Activated CD8-positive, alpha-beta memory T cell treated with anti-CD3 and anti-CD28 coated beads, Interleukin-2, amount 10 ng/mL, durations not matched to agents 7 days and 5 days (primary cell): ENCODE measurements at regions not wholly inside any gene's neighbourhood (a gene's known extent, or its start where the extent isn't known, plus 50 kb on each side); places are given as distances from the start of the nearest gene placed in this dataset.

ENCODE experiments used
- ATAC-seq: fragments of 150-1000 bp; cut with Tn5 transposase; one replicate; pipeline ENCODE4 v1.10.0; 2021; ENCODE audit warnings: moderate library complexity
- CTCF ChIA-PET: fragments of 350-600 bp; sonication (Branson Sonifier 250); formaldehyde crosslinking; loops from one replicate; lab custom pipeline; 2021; ENCODE audit warnings: antibody characterized with exemption; lab: Charles Lee
- DNase-seq: peaks from one replicate; pipeline ENCODE4 v3.0.0-alpha.2; 2020
- H3K27ac Mint-ChIP-seq: one replicate; pipeline ENCODE4 v1.8.0; 2021; ENCODE audit warnings: mild to moderate bottlenecking, mixed read lengths
- H3K27me3 Mint-ChIP-seq: one replicate; pipeline ENCODE4 v1.8.0; 2021; ENCODE audit warnings: mixed read lengths
- H3K36me3 Mint-ChIP-seq: one replicate; pipeline ENCODE4 v1.8.0; 2021; ENCODE audit warnings: mild to moderate bottlenecking, mixed read lengths
- H3K4me1 Mint-ChIP-seq: one replicate; pipeline ENCODE4 v1.8.0; 2021; ENCODE audit warnings: mixed read lengths
- H3K4me3 Mint-ChIP-seq: one replicate; pipeline ENCODE4 v1.8.0; 2021; ENCODE audit warnings: mild to moderate bottlenecking, moderate library complexity, mixed read lengths
- H3K9me3 Mint-ChIP-seq: one replicate; pipeline ENCODE4 v1.8.0; 2022; ENCODE audit warnings: low read depth, mixed read lengths

- no peaks in the 10 kb centered on the region for H3K4me1 Mint-ChIP-seq
- no peaks in the 10 kb centered on the region for H3K36me3 Mint-ChIP-seq
- no peak for DNase-seq
- no peaks in the 10 kb centered on the region for H3K9me3 Mint-ChIP-seq
- H3K27ac Mint-ChIP-seq = no peak overlapping the region
- no peak for ATAC-seq
- no peaks in the 10 kb centered on the region for H3K27me3 Mint-ChIP-seq
- CTCF ChIA-PET = no interaction called here
- no peak overlapping the region for H3K4me3 Mint-ChIP-seq
These were observed 52.0 kb downstream of the LRATD1 start for GRCh38 chr2:14684516-14684915.

- H3K4me3 Mint-ChIP-seq = no peak overlapping the region
- CTCF ChIA-PET = interaction anchor here (0.8 kb wide), 1 partner anchor 15 kb away, joined by 3 read pairs; no protein-coding TSS in a partner anchor
- no peak for DNase-seq
- H3K27me3 Mint-ChIP-seq = no peaks in the 10 kb centered on the region
- H3K9me3 Mint-ChIP-seq = peaks cover 2% of the 10 kb centered on the region
- H3K36me3 Mint-ChIP-seq = no peaks in the 10 kb centered on the region
- H3K4me1 Mint-ChIP-seq = no peaks in the 10 kb centered on the region
- H3K27ac Mint-ChIP-seq = no peak overlapping the region
- ATAC-seq = no peak
These were observed 58.4 kb downstream of the LRATD1 start for GRCh38 chr2:14690926-14691325.

- Mint-ChIP-seq H3K36me3 (no peaks in the 10 kb centered on the region), H3K27me3 (no peaks in the 10 kb centered on the region), H3K4me3 (no peak overlapping the region), H3K4me1 (no peaks in the 10 kb centered on the region), H3K9me3 (peaks cover 2% of the 10 kb centered on the region), H3K27ac (no peak overlapping the region)
- ATAC-seq (no peak), DNase-seq (no peak)
- CTCF ChIA-PET = no interaction called here
These were observed 61.4 kb downstream of the LRATD1 start for GRCh38 chr2:14693874-14694273.

- DNase-seq (no peak), ATAC-seq (no peak)
- Mint-ChIP-seq H3K4me1 (no peaks in the 10 kb centered on the region), H3K36me3 (no peaks in the 10 kb centered on the region), H3K27me3 (no peaks in the 10 kb centered on the region), H3K27ac (no peak overlapping the region), H3K4me3 (no peak overlapping the region), H3K9me3 (peaks cover 2% of the 10 kb centered on the region)
- CTCF ChIA-PET = no interaction called here
These were observed 68.2 kb downstream of the LRATD1 start for GRCh38 chr2:14700753-14701152.

- Mint-ChIP-seq H3K36me3 (no peaks in the 10 kb centered on the region), H3K4me3 (no peak overlapping the region), H3K27ac (no peak overlapping the region), H3K27me3 (no peaks in the 10 kb centered on the region), H3K9me3 (peaks cover 2% of the 10 kb centered on the region), H3K4me1 (no peaks in the 10 kb centered on the region)
- no peak for DNase-seq
- CTCF ChIA-PET = no interaction called here
- no peak for ATAC-seq
These were observed 69.7 kb downstream of the LRATD1 start for GRCh38 chr2:14702258-14702657.

GRCh38 chr2:14706201-14706600 lies 73.7 kb downstream of the LRATD1 start:
- no peaks in the 10 kb centered on the region for H3K4me1 Mint-ChIP-seq
- no peak overlapping the region for H3K27ac Mint-ChIP-seq
- ATAC-seq = no peak
- DNase-seq = no peak
- H3K9me3 Mint-ChIP-seq = no peaks in the 10 kb centered on the region
- no peaks in the 10 kb centered on the region for H3K27me3 Mint-ChIP-seq
- CTCF ChIA-PET = no interaction called here
- H3K4me3 Mint-ChIP-seq = no peak overlapping the region
- no peaks in the 10 kb centered on the region for H3K36me3 Mint-ChIP-seq

- H3K4me1 Mint-ChIP-seq = no peaks in the 10 kb centered on the region
- H3K36me3 Mint-ChIP-seq = no peaks in the 10 kb centered on the region
- H3K27ac Mint-ChIP-seq = no peak overlapping the region
- DNase-seq (no peak), ATAC-seq (no peak)
- H3K4me3 Mint-ChIP-seq = no peak overlapping the region
- H3K9me3 Mint-ChIP-seq = no peaks in the 10 kb centered on the region
- no peaks in the 10 kb centered on the region for H3K27me3 Mint-ChIP-seq
- CTCF ChIA-PET = no interaction called here
These were observed 79.6 kb downstream of the LRATD1 start for GRCh38 chr2:14712111-14712510.

- Mint-ChIP-seq H3K27me3 (no peaks in the 10 kb centered on the region), H3K36me3 (no peaks in the 10 kb centered on the region), H3K27ac (no peak overlapping the region), H3K4me1 (no peaks in the 10 kb centered on the region), H3K9me3 (no peaks in the 10 kb centered on the region), H3K4me3 (no peak overlapping the region)
- DNase-seq (no peak), ATAC-seq (no peak)
- CTCF ChIA-PET = no interaction called here
These were observed 80.7 kb downstream of the LRATD1 start for GRCh38 chr2:14713248-14713647.

GRCh38 chr2:14715600-14715999 lies 83.1 kb downstream of the LRATD1 start:
- no peak for ATAC-seq
- peaks cover 4% of the 10 kb centered on the region for H3K9me3 Mint-ChIP-seq
- CTCF ChIA-PET = interaction anchor here (0.6 kb wide), 1 partner anchor 29 kb away, joined by 3 read pairs; no protein-coding TSS in a partner anchor
- no peaks in the 10 kb centered on the region for H3K4me1 Mint-ChIP-seq
- H3K27ac Mint-ChIP-seq = no peak overlapping the region
- H3K4me3 Mint-ChIP-seq = no peak overlapping the region
- no peaks in the 10 kb centered on the region for H3K36me3 Mint-ChIP-seq
- no peaks in the 10 kb centered on the region for H3K27me3 Mint-ChIP-seq
- DNase-seq = no peak

GRCh38 chr2:14716319-14716718 lies 83.8 kb downstream of the LRATD1 start:
- CTCF ChIA-PET = no interaction called here
- no peak overlapping the region for H3K4me3 Mint-ChIP-seq
- no peak overlapping the region for H3K27ac Mint-ChIP-seq
- no peaks in the 10 kb centered on the region for H3K27me3 Mint-ChIP-seq
- no peaks in the 10 kb centered on the region for H3K36me3 Mint-ChIP-seq
- no peak for ATAC-seq
- H3K9me3 Mint-ChIP-seq = peaks cover 4% of the 10 kb centered on the region
- no peaks in the 10 kb centered on the region for H3K4me1 Mint-ChIP-seq
- DNase-seq = no peak

- no peaks in the 10 kb centered on the region for H3K36me3 Mint-ChIP-seq
- peaks cover 4% of the 10 kb centered on the region for H3K9me3 Mint-ChIP-seq
- no peak overlapping the region for H3K4me3 Mint-ChIP-seq
- CTCF ChIA-PET = no interaction called here
- no peaks in the 10 kb centered on the region for H3K27me3 Mint-ChIP-seq
- ATAC-seq = no peak
- no peaks in the 10 kb centered on the region for H3K4me1 Mint-ChIP-seq
- no peak overlapping the region for H3K27ac Mint-ChIP-seq
- DNase-seq = no peak
These were observed 84.6 kb downstream of the LRATD1 start for GRCh38 chr2:14717131-14717530.

- CTCF ChIA-PET = no interaction called here
These were observed 87.8 kb downstream of the LRATD1 start for GRCh38 chr2:14720319-14720718.

GRCh38 chr2:14720739-14721138 lies 88.2 kb downstream of the LRATD1 start:
- ATAC-seq (no peak), DNase-seq (no peak)
- CTCF ChIA-PET = no interaction called here
- H3K36me3 Mint-ChIP-seq = no peaks in the 10 kb centered on the region
- no peaks in the 10 kb centered on the region for H3K27me3 Mint-ChIP-seq
- H3K4me1 Mint-ChIP-seq = no peaks in the 10 kb centered on the region
- H3K4me3 Mint-ChIP-seq = no peak overlapping the region
- peaks cover 4% of the 10 kb centered on the region for H3K9me3 Mint-ChIP-seq
- no peak overlapping the region for H3K27ac Mint-ChIP-seq

More at GRCh38 chr2:14720319-14720718, 87.8 kb downstream of the LRATD1 start:
- no peak overlapping the region for H3K4me3 Mint-ChIP-seq
- no peaks in the 10 kb centered on the region for H3K4me1 Mint-ChIP-seq
- H3K27ac Mint-ChIP-seq = no peak overlapping the region
- H3K36me3 Mint-ChIP-seq = no peaks in the 10 kb centered on the region
- peaks cover 4% of the 10 kb centered on the region for H3K9me3 Mint-ChIP-seq
- no peak for ATAC-seq
- no peak for DNase-seq
- H3K27me3 Mint-ChIP-seq = no peaks in the 10 kb centered on the region

GRCh38 chr2:14722904-14723570 lies 90.5 kb downstream of the LRATD1 start:
- no peak for DNase-seq
- ATAC-seq = no peak
- CTCF ChIA-PET = no interaction called here
- H3K9me3 Mint-ChIP-seq = peaks cover 4% of the 10 kb centered on the region
- no peak overlapping the region for H3K4me3 Mint-ChIP-seq
- no peaks in the 10 kb centered on the region for H3K27me3 Mint-ChIP-seq
- no peaks in the 10 kb centered on the region for H3K36me3 Mint-ChIP-seq
- no peak overlapping the region for H3K27ac Mint-ChIP-seq
- H3K4me1 Mint-ChIP-seq = no peaks in the 10 kb centered on the region
